ENCODE measurements at regions not wholly inside any gene's neighbourhood (a gene's known extent, or its start where the extent isn't known, plus 50 kb on each side); places are given as distances from the start of the nearest gene placed in this dataset.

GRCh38 chr12:91984556-91984955 is 161.1 kb downstream of the BTG1 start:
- no TSS peak for BruUV-seq (replicated peaks)
- DNase-seq, result no peak
- intact Hi-C loops (cut with micrococcal nuclease; ENCODE audit: unreplicated experiment), result loop anchor here (10.0 kb wide), 1 partner anchor 180 kb away; no protein-coding TSS in a partner anchor
- ChIA-PET CTCF (interaction anchor here (0.6 kb wide), 1 partner anchor 17 kb away, joined by 3 read pairs; no protein-coding TSS in a partner anchor), POLR2A (ENCODE audit: unreplicated experiment) (no interaction called here)
- Histone ChIP-seq H3K36me3 (ENCODE audit: low read depth) (no peaks in the 10 kb centered on the region), H2AFZ (no peak overlapping the region), H3F3A (ENCODE audit: insufficient read depth, low read depth) (peaks cover 12% of the 10 kb centered on the region; the same call in 1 of the 2 replicates), H3K4me3 (no peak overlapping the region), H3K9me3 (ENCODE audit: insufficient read depth, low read depth) (no peaks in the 10 kb centered on the region), H3K9me2 (ENCODE audit: insufficient read depth) (no peaks in the 10 kb centered on the region), H3K4me2 (no peak overlapping the region), H3K4me1 (replicated peaks; ENCODE audit: insufficient read depth) (peaks cover 21% of the 10 kb centered on the region), H4K20me1 (ENCODE audit: insufficient read depth) (no peaks in the 10 kb centered on the region), H3K79me2 (ENCODE audit: low read depth) (no peaks in the 10 kb centered on the region), H3K27me3 (ENCODE audit: insufficient read depth, low read depth) (no peaks in the 10 kb centered on the region), H3K27ac (no peak overlapping the region)
- TF ChIP-seq EZH2 (IDR thresholded peaks at IDR 0.05; ENCODE audit: low read depth), result no peak
- TF ChIP-seq, protein P1, sequence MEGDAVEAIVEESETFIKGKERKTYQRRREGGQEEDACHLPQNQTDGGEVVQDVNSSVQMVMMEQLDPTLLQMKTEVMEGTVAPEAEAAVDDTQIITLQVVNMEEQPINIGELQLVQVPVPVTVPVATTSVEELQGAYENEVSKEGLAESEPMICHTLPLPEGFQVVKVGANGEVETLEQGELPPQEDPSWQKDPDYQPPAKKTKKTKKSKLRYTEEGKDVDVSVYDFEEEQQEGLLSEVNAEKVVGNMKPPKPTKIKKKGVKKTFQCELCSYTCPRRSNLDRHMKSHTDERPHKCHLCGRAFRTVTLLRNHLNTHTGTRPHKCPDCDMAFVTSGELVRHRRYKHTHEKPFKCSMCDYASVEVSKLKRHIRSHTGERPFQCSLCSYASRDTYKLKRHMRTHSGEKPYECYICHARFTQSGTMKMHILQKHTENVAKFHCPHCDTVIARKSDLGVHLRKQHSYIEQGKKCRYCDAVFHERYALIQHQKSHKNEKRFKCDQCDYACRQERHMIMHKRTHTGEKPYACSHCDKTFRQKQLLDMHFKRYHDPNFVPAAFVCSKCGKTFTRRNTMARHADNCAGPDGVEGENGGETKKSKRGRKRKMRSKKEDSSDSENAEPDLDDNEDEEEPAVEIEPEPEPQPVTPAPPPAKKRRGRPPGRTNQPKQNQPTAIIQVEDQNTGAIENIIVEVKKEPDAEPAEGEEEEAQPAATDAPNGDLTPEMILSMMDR (conservative IDR thresholded peaks at IDR 0.05), result no peak

DNA sequence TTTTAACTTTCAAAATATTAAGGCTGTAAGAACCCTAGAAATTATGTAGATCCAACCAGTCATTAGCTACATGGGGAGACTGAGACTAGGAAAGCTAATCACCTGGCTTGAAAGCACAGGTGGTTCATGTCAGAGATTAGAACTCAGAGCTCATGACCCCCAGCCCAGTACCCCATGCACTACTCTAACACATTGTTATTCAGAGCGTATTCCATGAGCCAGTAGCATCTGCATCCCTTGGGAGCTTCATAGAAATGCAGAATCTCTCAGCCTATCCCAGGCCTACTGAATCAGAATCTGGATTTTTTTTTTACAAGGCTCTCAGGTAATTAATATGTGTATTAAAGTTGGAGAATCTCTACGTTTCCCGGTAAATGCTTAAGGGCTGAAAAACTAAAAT is 161.7 kb downstream of the BTG1 start:
- Histone ChIP-seq H3F3A (ENCODE audit: insufficient read depth, low read depth) (peaks cover 12% of the 10 kb centered on the region; the same call in 1 of the 2 replicates), H3K27me3 (ENCODE audit: insufficient read depth, low read depth) (no peaks in the 10 kb centered on the region), H3K27ac (no peak overlapping the region), H4K20me1 (ENCODE audit: insufficient read depth) (no peaks in the 10 kb centered on the region), H3K9me2 (ENCODE audit: insufficient read depth) (no peaks in the 10 kb centered on the region), H3K4me3 (no peak overlapping the region), H3K4me1 (replicated peaks; ENCODE audit: insufficient read depth) (peaks cover 21% of the 10 kb centered on the region), H3K4me2 (no peak overlapping the region), H3K79me2 (ENCODE audit: low read depth) (no peaks in the 10 kb centered on the region), H3K9me3 (ENCODE audit: insufficient read depth, low read depth) (no peaks in the 10 kb centered on the region), H2AFZ (no peak overlapping the region), H3K36me3 (ENCODE audit: low read depth) (no peaks in the 10 kb centered on the region)
- CTCF ChIA-PET, result no interaction called here
- TF ChIP-seq EZH2 (IDR thresholded peaks at IDR 0.05; ENCODE audit: low read depth), result no peak
- TF ChIP-seq, protein P1 (conservative IDR thresholded peaks at IDR 0.05), result no peak
- DNase-seq, result no peak
- BruUV-seq (replicated peaks), result no TSS peak
- POLR2A ChIA-PET (ENCODE audit: unreplicated experiment), result no interaction called here
- intact Hi-C loops (cut with micrococcal nuclease; ENCODE audit: unreplicated experiment), result loop anchor here (10.0 kb wide), 1 partner anchor 179 kb away; no protein-coding TSS in a partner anchor

GRCh38 chr12:91982946-91983345 is 162.7 kb downstream of the BTG1 start:
- no peaks in the 10 kb centered on the region for H3K79me2 ChIP-seq (ENCODE audit: low read depth)
- no peaks in the 10 kb centered on the region for H3K9me2 ChIP-seq (ENCODE audit: insufficient read depth)
- no peaks in the 10 kb centered on the region for H4K20me1 ChIP-seq (ENCODE audit: insufficient read depth)
- no peak overlapping the region for H3K27ac ChIP-seq
- ChIA-PET CTCF (no interaction called here), POLR2A (ENCODE audit: unreplicated experiment) (no interaction called here)
- no TSS peak for BruUV-seq (replicated peaks)
- intact Hi-C loops (cut with micrococcal nuclease; ENCODE audit: unreplicated experiment), result loop anchor here (10.0 kb wide), 1 partner anchor 178 kb away; no protein-coding TSS in a partner anchor
- TF ChIP-seq, protein P1 (conservative IDR thresholded peaks at IDR 0.05), result no peak
- TF ChIP-seq EZH2 (IDR thresholded peaks at IDR 0.05; ENCODE audit: low read depth), result no peak
- H3F3A ChIP-seq (ENCODE audit: insufficient read depth, low read depth), result peaks cover 12% of the 10 kb centered on the region; the same call in 1 of the 2 replicates
- no peak overlapping the region for H3K4me3 ChIP-seq
- H3K4me2 ChIP-seq, result no peak overlapping the region
- peaks cover 21% of the 10 kb centered on the region for H3K4me1 ChIP-seq (replicated peaks; ENCODE audit: insufficient read depth)
- DNase-seq, result no peak
- no peak overlapping the region for H2AFZ ChIP-seq
- H3K27me3 ChIP-seq (ENCODE audit: insufficient read depth, low read depth), result no peaks in the 10 kb centered on the region
- H3K9me3 ChIP-seq (ENCODE audit: insufficient read depth, low read depth), result no peaks in the 10 kb centered on the region
- no peaks in the 10 kb centered on the region for H3K36me3 ChIP-seq (ENCODE audit: low read depth)

All from PC-9 (cell line).